ENCODE measurements at regions not wholly inside any gene's neighbourhood (a gene's known extent, or its start where the extent isn't known, plus 50 kb on each side); places are given as distances from the start of the nearest gene placed in this dataset.

DNA sequence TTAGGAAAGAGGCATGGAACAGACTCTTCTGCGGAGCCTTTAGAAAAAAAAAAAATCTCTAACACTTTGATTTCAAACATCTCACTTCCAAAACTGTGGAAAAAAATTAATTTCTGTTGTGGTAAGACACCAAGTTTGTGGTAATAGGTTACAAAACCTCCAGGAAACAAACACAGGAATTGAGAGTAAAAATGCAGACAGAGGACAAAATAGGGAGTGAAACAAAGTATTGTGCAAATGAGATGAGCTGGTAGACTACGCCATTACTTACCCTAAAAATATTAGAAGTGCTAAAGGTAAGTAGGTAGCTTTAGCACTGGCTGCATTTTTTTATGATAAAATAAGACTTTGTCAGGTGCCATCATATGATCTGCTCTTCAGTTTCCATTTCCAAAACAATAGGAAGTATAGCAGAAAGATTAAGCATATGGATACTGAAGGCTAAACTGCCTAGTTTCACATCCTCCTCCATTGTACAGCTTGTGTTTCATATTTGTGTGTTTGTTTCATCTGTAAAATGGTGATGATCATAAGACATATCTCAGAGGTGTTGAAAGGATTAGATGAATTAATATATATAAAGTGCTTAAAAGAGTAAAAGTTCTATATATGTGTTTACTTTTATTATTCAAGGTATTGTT lies 309.2 kb downstream of the NR4A2 start:
- H3K4me3 Mint-ChIP-seq = no peak overlapping the region
- ChIA-PET POLR2A (interaction anchor here (0.6 kb wide), 1 partner anchor 610 kb away, joined by 3 read pairs; no protein-coding TSS in a partner anchor), CTCF (no interaction called here)
- H3K4me1 Mint-ChIP-seq (ENCODE audit: low read depth) = no peaks in the 10 kb centered on the region
- no peak overlapping the region for H3K27ac Mint-ChIP-seq
- no peaks in the 10 kb centered on the region for H3K27me3 Mint-ChIP-seq
- intact Hi-C loops (cut with micrococcal nuclease) = no loop called here
- no peak for ATAC-seq
- TF ChIP-seq, protein P1, sequence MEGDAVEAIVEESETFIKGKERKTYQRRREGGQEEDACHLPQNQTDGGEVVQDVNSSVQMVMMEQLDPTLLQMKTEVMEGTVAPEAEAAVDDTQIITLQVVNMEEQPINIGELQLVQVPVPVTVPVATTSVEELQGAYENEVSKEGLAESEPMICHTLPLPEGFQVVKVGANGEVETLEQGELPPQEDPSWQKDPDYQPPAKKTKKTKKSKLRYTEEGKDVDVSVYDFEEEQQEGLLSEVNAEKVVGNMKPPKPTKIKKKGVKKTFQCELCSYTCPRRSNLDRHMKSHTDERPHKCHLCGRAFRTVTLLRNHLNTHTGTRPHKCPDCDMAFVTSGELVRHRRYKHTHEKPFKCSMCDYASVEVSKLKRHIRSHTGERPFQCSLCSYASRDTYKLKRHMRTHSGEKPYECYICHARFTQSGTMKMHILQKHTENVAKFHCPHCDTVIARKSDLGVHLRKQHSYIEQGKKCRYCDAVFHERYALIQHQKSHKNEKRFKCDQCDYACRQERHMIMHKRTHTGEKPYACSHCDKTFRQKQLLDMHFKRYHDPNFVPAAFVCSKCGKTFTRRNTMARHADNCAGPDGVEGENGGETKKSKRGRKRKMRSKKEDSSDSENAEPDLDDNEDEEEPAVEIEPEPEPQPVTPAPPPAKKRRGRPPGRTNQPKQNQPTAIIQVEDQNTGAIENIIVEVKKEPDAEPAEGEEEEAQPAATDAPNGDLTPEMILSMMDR (IDR thresholded peaks at IDR 0.05) = no peak
- H3K36me3 Mint-ChIP-seq (ENCODE audit: low read depth) = no peaks in the 10 kb centered on the region
- H3K9me3 Mint-ChIP-seq = no peaks in the 10 kb centered on the region
- DNase-seq = no peak

DNA sequence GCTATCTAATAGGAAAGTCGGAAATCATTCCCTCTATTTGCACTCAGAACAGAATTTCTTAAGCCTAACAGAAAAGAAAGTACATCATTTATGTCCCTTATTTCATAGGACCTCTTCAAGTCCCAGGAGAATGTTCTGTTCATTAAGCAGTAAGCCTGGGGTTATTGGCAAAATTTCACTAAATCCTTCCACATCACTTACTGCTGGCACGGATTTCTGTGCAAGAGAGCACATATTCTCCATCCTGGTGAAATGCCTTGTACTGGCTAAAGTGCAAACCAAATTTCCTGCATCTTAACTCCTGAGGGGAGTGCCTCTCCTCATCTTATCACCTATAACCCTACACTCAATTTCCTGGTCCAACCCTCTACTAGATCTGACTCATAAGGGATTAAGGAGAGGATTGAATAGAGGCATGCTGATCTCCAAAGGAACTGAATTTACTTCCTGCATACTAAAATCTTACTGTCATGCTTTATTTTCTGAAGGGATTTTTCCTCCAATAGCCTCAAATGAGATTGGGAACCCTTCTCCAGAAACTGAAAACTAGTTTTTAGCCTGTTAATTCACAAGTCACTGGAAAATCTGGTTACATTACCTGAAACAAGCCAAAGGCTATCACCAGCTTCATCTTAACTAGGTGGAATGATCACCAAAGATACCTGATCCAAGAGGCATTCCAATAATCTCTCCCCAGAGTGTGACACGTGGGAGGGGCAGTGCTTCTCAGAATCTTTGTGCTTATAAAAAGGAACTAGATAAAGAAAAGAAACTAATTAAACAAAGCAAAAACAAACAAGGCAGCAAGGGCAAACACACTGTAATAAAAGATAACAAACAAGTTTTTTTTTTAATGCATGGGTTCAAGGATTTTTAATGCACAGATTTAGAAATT lies 311.1 kb downstream of the NR4A2 start:
- H3K9me3 Mint-ChIP-seq = no peaks in the 10 kb centered on the region
- TF ChIP-seq, protein P1 (IDR thresholded peaks at IDR 0.05) = no peak
- H3K36me3 Mint-ChIP-seq (ENCODE audit: low read depth) = no peaks in the 10 kb centered on the region
- H3K4me3 Mint-ChIP-seq = no peak overlapping the region
- no peaks in the 10 kb centered on the region for H3K4me1 Mint-ChIP-seq (ENCODE audit: low read depth)
- intact Hi-C loops (cut with micrococcal nuclease) = no loop called here
- ATAC-seq (no peak), DNase-seq (no peak)
- H3K27me3 Mint-ChIP-seq = no peaks in the 10 kb centered on the region
- POLR2A ChIA-PET = no interaction called here
- CTCF ChIA-PET = no interaction called here
- no peak overlapping the region for H3K27ac Mint-ChIP-seq

DNA sequence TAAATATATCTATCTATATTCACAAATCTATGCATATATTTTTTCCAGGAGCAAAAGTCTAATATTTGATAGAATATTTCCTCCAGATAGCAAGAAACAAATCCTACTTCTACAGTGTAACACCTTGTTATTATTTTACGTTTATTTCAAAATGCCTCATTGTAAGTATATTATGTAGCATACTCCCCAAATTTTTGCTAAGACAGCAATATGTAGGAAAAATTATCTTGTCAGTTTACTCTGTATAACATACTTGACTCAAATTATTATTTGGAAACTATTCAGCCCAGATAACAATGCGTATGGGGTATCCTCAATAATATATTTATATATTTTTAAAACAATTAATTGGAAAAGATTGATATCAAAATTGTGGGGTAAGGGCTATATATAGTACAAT lies 313.2 kb downstream of the NR4A2 start:
- TF ChIP-seq, protein P1 (IDR thresholded peaks at IDR 0.05) = no peak
- ATAC-seq (no peak), DNase-seq (no peak)
- Mint-ChIP-seq H3K36me3 (ENCODE audit: low read depth) (no peaks in the 10 kb centered on the region), H3K27me3 (no peaks in the 10 kb centered on the region), H3K27ac (no peak overlapping the region), H3K9me3 (no peaks in the 10 kb centered on the region), H3K4me1 (ENCODE audit: low read depth) (no peaks in the 10 kb centered on the region), H3K4me3 (no peak overlapping the region)
- POLR2A ChIA-PET = no interaction called here
- intact Hi-C loops (cut with micrococcal nuclease) = no loop called here
- CTCF ChIA-PET = no interaction called here

DNA sequence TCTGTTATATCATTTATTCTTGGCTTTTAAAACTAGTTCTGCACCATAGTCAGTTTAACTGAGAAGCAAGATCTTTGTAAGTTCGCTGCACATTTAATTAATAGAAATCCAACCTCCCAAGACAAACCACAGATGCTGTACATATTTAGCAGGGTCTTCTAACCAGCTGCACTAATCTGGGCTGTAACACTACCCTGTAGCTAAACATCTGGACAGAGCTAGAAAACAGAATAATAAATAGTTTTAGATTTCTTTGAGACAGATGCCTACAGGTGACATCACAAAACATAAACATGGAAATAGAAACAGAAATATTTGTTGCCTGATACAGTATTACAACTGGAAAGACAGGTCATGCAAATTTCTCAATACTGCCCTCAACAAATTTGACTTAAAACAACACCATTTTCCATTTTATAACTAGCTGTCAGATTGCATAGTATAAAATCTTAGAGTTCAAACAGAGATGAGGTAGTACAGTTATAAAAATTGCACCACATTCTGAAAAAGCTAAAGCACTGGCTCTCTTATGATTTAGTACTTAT lies 315.1 kb downstream of the NR4A2 start:
- ATAC-seq (no peak), DNase-seq (no peak)
- TF ChIP-seq, protein P1 (IDR thresholded peaks at IDR 0.05) = no peak
- ChIA-PET CTCF (no interaction called here), POLR2A (no interaction called here)
- Mint-ChIP-seq H3K4me1 (ENCODE audit: low read depth) (no peaks in the 10 kb centered on the region), H3K4me3 (no peak overlapping the region), H3K27ac (no peak overlapping the region), H3K27me3 (no peaks in the 10 kb centered on the region), H3K36me3 (ENCODE audit: low read depth) (no peaks in the 10 kb centered on the region), H3K9me3 (no peaks in the 10 kb centered on the region)
- intact Hi-C loops (cut with micrococcal nuclease) = no loop called here

DNA sequence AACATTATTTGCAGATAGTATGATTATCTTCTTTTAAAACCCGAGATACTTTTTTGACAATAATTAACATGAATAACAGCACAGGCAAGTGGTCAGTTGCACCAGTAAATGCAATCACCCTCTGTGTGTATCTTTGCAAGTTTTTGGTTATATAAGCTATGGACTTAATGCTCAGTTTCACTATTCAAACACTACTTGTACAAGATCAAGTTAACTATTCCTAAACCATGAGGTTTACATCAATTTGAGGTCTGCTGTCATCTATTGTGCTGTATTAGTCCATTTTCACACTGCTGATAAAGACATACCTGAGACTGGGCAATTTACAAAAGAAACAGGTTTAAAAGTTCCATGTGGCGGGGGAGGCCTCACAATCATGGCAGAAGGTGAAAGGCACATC lies 323.2 kb downstream of the NR4A2 start:
- no peak overlapping the region for H3K27ac Mint-ChIP-seq
- TF ChIP-seq, protein P1 (IDR thresholded peaks at IDR 0.05) = no peak
- H3K27me3 Mint-ChIP-seq = no peaks in the 10 kb centered on the region
- DNase-seq (no peak), ATAC-seq (no peak)
- H3K4me1 Mint-ChIP-seq (ENCODE audit: low read depth) = no peaks in the 10 kb centered on the region
- ChIA-PET POLR2A (no interaction called here), CTCF (no interaction called here)
- intact Hi-C loops (cut with micrococcal nuclease) = no loop called here
- no peak overlapping the region for H3K4me3 Mint-ChIP-seq
- peaks cover 4% of the 10 kb centered on the region for H3K9me3 Mint-ChIP-seq
- no peaks in the 10 kb centered on the region for H3K36me3 Mint-ChIP-seq (ENCODE audit: low read depth)
